COLO668 (cell line): ENCODE measurements at regions not wholly inside any gene's neighbourhood (a gene's known extent, or its start where the extent isn't known, plus 50 kb on each side); places are given as distances from the start of the nearest gene placed in this dataset.

Experiments
- DNase-seq: peaks from one replicate; lab custom pipeline; 2025; ENCODE audit not compliant: unreplicated experiment; lab: John Stamatoyannopoulos, UW

- DNase-seq: no peak
These were observed 278.8 kb upstream of the PPP2R2D start for GRCh38 chr10:131621784-131622624.

GRCh38 chr10:131625041-131625440 is 275.8 kb upstream of the PPP2R2D start:
- DNase-seq: no peak

- DNase-seq: no peak
These were observed 274.5 kb upstream of the PPP2R2D start for GRCh38 chr10:131626274-131626673.

GRCh38 chr10:131629026-131629770 is 271.6 kb upstream of the PPP2R2D start:
- DNase-seq: no peak

GRCh38 chr10:131630772-131631258 is 270.0 kb upstream of the PPP2R2D start:
- DNase-seq: no peak

GRCh38 chr10:131631619-131632018 is 269.2 kb upstream of the PPP2R2D start:
- DNase-seq: no peak

GRCh38 chr10:131635564-131636015 is 265.2 kb upstream of the PPP2R2D start:
- no peak for DNase-seq

- no peak for DNase-seq
These were observed 264.7 kb upstream of the PPP2R2D start for GRCh38 chr10:131636116-131636515.

- DNase-seq: no peak
These were observed 263.7 kb upstream of the PPP2R2D start for GRCh38 chr10:131636841-131637724.

GRCh38 chr10:131638049-131638879 is 262.5 kb upstream of the PPP2R2D start:
- DNase-seq: no peak

GRCh38 chr10:131638880-131639278 is 261.9 kb upstream of the PPP2R2D start:
- no peak for DNase-seq

- DNase-seq: no peak
These were observed 260.7 kb upstream of the PPP2R2D start for GRCh38 chr10:131640045-131640644.

GRCh38 chr10:131641231-131641630 is 259.6 kb upstream of the PPP2R2D start:
- DNase-seq: no peak

GRCh38 chr10:131641898-131642297 is 258.9 kb upstream of the PPP2R2D start:
- DNase-seq: no peak

GRCh38 chr10:131642966-131643365 is 257.8 kb upstream of the PPP2R2D start:
- DNase-seq: no peak

GRCh38 chr10:131644289-131644688 is 256.5 kb upstream of the PPP2R2D start:
- no peak for DNase-seq

- DNase-seq: no peak
These were observed 255.7 kb upstream of the PPP2R2D start for GRCh38 chr10:131644864-131645658.

- DNase-seq: no peak
These were observed 255.1 kb upstream of the PPP2R2D start for GRCh38 chr10:131645756-131646155.
